ENCODE measurements at regions not wholly inside any gene's neighbourhood (a gene's known extent, or its start where the extent isn't known, plus 50 kb on each side); places are given as distances from the start of the nearest gene placed in this dataset.

GRCh38 chr1:101102426-101103156 is 77.0 kb upstream of the DPH5 start:
- TF ChIP-seq EZH2phosphoT487 (IDR thresholded peaks at IDR 0.05; ENCODE audit: low read depth, severe bottlenecking, unreplicated experiment) (no peak), CTCF (IDR thresholded peaks at IDR 0.05; ENCODE audit: poor library complexity) (no peak), EZH2 (IDR thresholded peaks at IDR 0.05; ENCODE audit: borderline replicate concordance) (no peak)
